SK-N-SH (cell line): ENCODE measurements at regions not wholly inside any gene's neighbourhood (a gene's known extent, or its start where the extent isn't known, plus 50 kb on each side); places are given as distances from the start of the nearest gene placed in this dataset.

Experiments used
- TF ChIP-seq, protein P1 (sequence below): fragments of 200-600 bp; sonication (generic); IDR thresholded peaks from 2 replicates; pipeline ENCODE4 v1.6.1; 2017; ENCODE audit warnings: antibody characterized with exemption, mild to moderate bottlenecking, moderate library complexity
- TF ChIP-seq, protein P2 (sequence below): IDR thresholded peaks from 2 replicates; pipeline ENCODE4 v1.6.1; 2012; ENCODE audit warnings: mild to moderate bottlenecking, low read depth, low read length, moderate library complexity

DNA sequence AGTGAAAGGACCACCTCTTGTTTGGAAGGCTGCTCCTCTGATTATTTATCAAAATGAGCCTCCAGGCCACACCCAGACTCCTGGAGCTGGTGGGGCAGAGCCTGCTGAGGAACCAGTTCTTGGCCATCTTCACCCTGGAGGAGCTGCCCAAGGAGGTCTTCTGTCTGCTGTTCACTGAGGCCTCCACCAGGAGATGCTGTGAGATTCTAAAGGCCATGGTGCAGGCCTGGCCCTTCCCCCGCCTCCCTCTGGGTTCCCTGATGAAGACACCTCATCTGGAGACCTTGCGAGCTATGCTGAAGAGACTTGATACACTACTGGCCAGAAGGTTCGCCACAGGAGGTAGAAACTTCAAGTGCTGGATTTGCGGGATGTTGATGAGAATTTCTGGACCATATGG is 61.7 kb upstream of the GJA8 start:
- TF ChIP-seq, protein P1, sequence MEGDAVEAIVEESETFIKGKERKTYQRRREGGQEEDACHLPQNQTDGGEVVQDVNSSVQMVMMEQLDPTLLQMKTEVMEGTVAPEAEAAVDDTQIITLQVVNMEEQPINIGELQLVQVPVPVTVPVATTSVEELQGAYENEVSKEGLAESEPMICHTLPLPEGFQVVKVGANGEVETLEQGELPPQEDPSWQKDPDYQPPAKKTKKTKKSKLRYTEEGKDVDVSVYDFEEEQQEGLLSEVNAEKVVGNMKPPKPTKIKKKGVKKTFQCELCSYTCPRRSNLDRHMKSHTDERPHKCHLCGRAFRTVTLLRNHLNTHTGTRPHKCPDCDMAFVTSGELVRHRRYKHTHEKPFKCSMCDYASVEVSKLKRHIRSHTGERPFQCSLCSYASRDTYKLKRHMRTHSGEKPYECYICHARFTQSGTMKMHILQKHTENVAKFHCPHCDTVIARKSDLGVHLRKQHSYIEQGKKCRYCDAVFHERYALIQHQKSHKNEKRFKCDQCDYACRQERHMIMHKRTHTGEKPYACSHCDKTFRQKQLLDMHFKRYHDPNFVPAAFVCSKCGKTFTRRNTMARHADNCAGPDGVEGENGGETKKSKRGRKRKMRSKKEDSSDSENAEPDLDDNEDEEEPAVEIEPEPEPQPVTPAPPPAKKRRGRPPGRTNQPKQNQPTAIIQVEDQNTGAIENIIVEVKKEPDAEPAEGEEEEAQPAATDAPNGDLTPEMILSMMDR: peak; percentile 23; the same call in 1 of the 2 replicates
- TF ChIP-seq, protein P2, sequence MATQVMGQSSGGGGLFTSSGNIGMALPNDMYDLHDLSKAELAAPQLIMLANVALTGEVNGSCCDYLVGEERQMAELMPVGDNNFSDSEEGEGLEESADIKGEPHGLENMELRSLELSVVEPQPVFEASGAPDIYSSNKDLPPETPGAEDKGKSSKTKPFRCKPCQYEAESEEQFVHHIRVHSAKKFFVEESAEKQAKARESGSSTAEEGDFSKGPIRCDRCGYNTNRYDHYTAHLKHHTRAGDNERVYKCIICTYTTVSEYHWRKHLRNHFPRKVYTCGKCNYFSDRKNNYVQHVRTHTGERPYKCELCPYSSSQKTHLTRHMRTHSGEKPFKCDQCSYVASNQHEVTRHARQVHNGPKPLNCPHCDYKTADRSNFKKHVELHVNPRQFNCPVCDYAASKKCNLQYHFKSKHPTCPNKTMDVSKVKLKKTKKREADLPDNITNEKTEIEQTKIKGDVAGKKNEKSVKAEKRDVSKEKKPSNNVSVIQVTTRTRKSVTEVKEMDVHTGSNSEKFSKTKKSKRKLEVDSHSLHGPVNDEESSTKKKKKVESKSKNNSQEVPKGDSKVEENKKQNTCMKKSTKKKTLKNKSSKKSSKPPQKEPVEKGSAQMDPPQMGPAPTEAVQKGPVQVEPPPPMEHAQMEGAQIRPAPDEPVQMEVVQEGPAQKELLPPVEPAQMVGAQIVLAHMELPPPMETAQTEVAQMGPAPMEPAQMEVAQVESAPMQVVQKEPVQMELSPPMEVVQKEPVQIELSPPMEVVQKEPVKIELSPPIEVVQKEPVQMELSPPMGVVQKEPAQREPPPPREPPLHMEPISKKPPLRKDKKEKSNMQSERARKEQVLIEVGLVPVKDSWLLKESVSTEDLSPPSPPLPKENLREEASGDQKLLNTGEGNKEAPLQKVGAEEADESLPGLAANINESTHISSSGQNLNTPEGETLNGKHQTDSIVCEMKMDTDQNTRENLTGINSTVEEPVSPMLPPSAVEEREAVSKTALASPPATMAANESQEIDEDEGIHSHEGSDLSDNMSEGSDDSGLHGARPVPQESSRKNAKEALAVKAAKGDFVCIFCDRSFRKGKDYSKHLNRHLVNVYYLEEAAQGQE: no peak
